ENCODE measurements at regions not wholly inside any gene's neighbourhood (a gene's known extent, or its start where the extent isn't known, plus 50 kb on each side); places are given as distances from the start of the nearest gene placed in this dataset.

GRCh38 chr10:130570074-130570473 is 433.9 kb downstream of the GLRX3 start:
- Histone ChIP-seq H3K4me3 (ENCODE audit: low read length, poor library complexity, severe bottlenecking) (no peak overlapping the region), H2AFZ (ENCODE audit: low read length) (no peak overlapping the region), H3K9me2 (replicated peaks; ENCODE audit: low read depth, low read length) (no peaks in the 10 kb centered on the region), H3K4me2 (ENCODE audit: low read depth, low read length, poor library complexity, severe bottlenecking) (no peak overlapping the region), H3K36me3 (ENCODE audit: insufficient read depth, low read length) (no peaks in the 10 kb centered on the region), H3F3A (ENCODE audit: low read depth) (no peaks in the 10 kb centered on the region), H3K9ac (ENCODE audit: low read depth, low read length, poor library complexity, severe bottlenecking) (no peak overlapping the region), H3K4me1 (ENCODE audit: insufficient read depth, low read length, poor library complexity, severe bottlenecking) (no peaks in the 10 kb centered on the region), H3K9me3 (ENCODE audit: insufficient read depth, low read depth, low read length) (peaks cover 7% of the 10 kb centered on the region; the same call in 1 of the 2 replicates), H3K27me3 (ENCODE audit: insufficient read depth, low read length, poor library complexity, severe bottlenecking) (no peaks in the 10 kb centered on the region), H3K79me2 (ENCODE audit: insufficient read depth, low read length) (no peaks in the 10 kb centered on the region), H4K20me1 (ENCODE audit: insufficient read depth, low read length, poor library complexity, severe bottlenecking) (no peaks in the 10 kb centered on the region)
- no peak for TF ChIP-seq EZH2phosphoT487 (IDR thresholded peaks at IDR 0.05; ENCODE audit: borderline replicate concordance)
- no peak for TF ChIP-seq CTCF (conservative IDR thresholded peaks at IDR 0.05; ENCODE audit: low read length)

- Histone ChIP-seq H3K9me2 (replicated peaks; ENCODE audit: low read depth, low read length) (no peaks in the 10 kb centered on the region), H3K36me3 (ENCODE audit: insufficient read depth, low read length) (no peaks in the 10 kb centered on the region), H3F3A (ENCODE audit: low read depth) (no peaks in the 10 kb centered on the region), H3K9ac (ENCODE audit: low read depth, low read length, poor library complexity, severe bottlenecking) (no peak overlapping the region), H3K79me2 (ENCODE audit: insufficient read depth, low read length) (no peaks in the 10 kb centered on the region), H3K4me2 (ENCODE audit: low read depth, low read length, poor library complexity, severe bottlenecking) (no peak overlapping the region), H3K27me3 (ENCODE audit: insufficient read depth, low read length, poor library complexity, severe bottlenecking) (no peaks in the 10 kb centered on the region), H3K4me3 (ENCODE audit: low read length, poor library complexity, severe bottlenecking) (no peak overlapping the region), H3K9me3 (ENCODE audit: insufficient read depth, low read depth, low read length) (peaks cover 7% of the 10 kb centered on the region; the same call in 1 of the 2 replicates), H4K20me1 (ENCODE audit: insufficient read depth, low read length, poor library complexity, severe bottlenecking) (no peaks in the 10 kb centered on the region), H3K4me1 (ENCODE audit: insufficient read depth, low read length, poor library complexity, severe bottlenecking) (no peaks in the 10 kb centered on the region), H2AFZ (ENCODE audit: low read length) (no peak overlapping the region)
- TF ChIP-seq EZH2phosphoT487 (IDR thresholded peaks at IDR 0.05; ENCODE audit: borderline replicate concordance) (no peak), CTCF (conservative IDR thresholded peaks at IDR 0.05; ENCODE audit: low read length) (no peak)
Measured at GRCh38 chr10:130571674-130572073, 435.5 kb downstream of the GLRX3 start.

GRCh38 chr10:130573446-130573845 is 437.3 kb downstream of the GLRX3 start:
- H3K4me2 ChIP-seq (ENCODE audit: low read depth, low read length, poor library complexity, severe bottlenecking) = no peak overlapping the region
- peaks cover 5% of the 10 kb centered on the region; the same call in 1 of the 2 replicates for H3K9me3 ChIP-seq (ENCODE audit: insufficient read depth, low read depth, low read length)
- H3K36me3 ChIP-seq (ENCODE audit: insufficient read depth, low read length) = no peaks in the 10 kb centered on the region
- no peaks in the 10 kb centered on the region for H4K20me1 ChIP-seq (ENCODE audit: insufficient read depth, low read length, poor library complexity, severe bottlenecking)
- H2AFZ ChIP-seq (ENCODE audit: low read length) = no peak overlapping the region
- TF ChIP-seq CTCF (conservative IDR thresholded peaks at IDR 0.05; ENCODE audit: low read length) (no peak), EZH2phosphoT487 (IDR thresholded peaks at IDR 0.05; ENCODE audit: borderline replicate concordance) (no peak)
- no peaks in the 10 kb centered on the region for H3F3A ChIP-seq (ENCODE audit: low read depth)
- H3K9ac ChIP-seq (ENCODE audit: low read depth, low read length, poor library complexity, severe bottlenecking) = no peak overlapping the region
- no peaks in the 10 kb centered on the region for H3K4me1 ChIP-seq (ENCODE audit: insufficient read depth, low read length, poor library complexity, severe bottlenecking)
- no peak overlapping the region for H3K4me3 ChIP-seq (ENCODE audit: low read length, poor library complexity, severe bottlenecking)
- no peaks in the 10 kb centered on the region for H3K79me2 ChIP-seq (ENCODE audit: insufficient read depth, low read length)
- no peaks in the 10 kb centered on the region for H3K27me3 ChIP-seq (ENCODE audit: insufficient read depth, low read length, poor library complexity, severe bottlenecking)
- H3K9me2 ChIP-seq (replicated peaks; ENCODE audit: low read depth, low read length) = no peaks in the 10 kb centered on the region
